GM12878 (cell line): ENCODE measurements at regions not wholly inside any gene's neighbourhood (a gene's known extent, or its start where the extent isn't known, plus 50 kb on each side); places are given as distances from the start of the nearest gene placed in this dataset.

Source experiments
- ATAC-seq: fragments of 200-7000 bp; cut with Tn5 transposase; 3 replicates; pipeline ENCODE4 v1.9.1; 2020; ENCODE audit warnings: mild to moderate bottlenecking, moderate library complexity
- BruUV-seq: library from RNA; stranded (reverse); fragments of 400-500 nt; replicated peaks from 2 replicates; lab custom pipeline; 2021; lab: Mats Ljungman, UMichigan
- CTCF ChIA-PET: fragments of 300-600 bp; sonication (Branson Sonifier 250); formaldehyde crosslinking; extraction: SDS; loops from one replicate; lab custom pipeline; 2021; ENCODE audit warnings: inconsistent platforms; lab: Yijun Ruan, JAX
- POLR2A ChIA-PET: fragments of 350-600 bp; formaldehyde crosslinking; extraction: SDS; loops from one replicate; lab custom pipeline; 2021; ENCODE audit warnings: inconsistent platforms; lab: Charles Lee
- RAD21 ChIA-PET: fragments of 300-600 bp; sonication (Branson Sonifier 250); formaldehyde crosslinking; loops from one replicate; lab custom pipeline; 2023; ENCODE audit warnings: antibody characterized with exemption; ENCODE audit not compliant: unreplicated experiment; lab: Charles Lee
- SMC1A ChIA-PET: fragments of 300-600 bp; sonication (Branson Sonifier 250); formaldehyde crosslinking; loops from one replicate; lab custom pipeline; 2023; ENCODE audit not compliant: unreplicated experiment, uncharacterized antibody; lab: Charles Lee
- DNase-seq: peaks from one replicate; pipeline ENCODE4 v3.0.0-alpha.2; 2011; ENCODE audit warnings: low read depth, low spot score
- FAIRE-seq: peaks from 3 replicates; lab custom pipeline; 2011; peaks lifted over from hg19 to GRCh38; lab: Jason Lieb, UNC
- H2AFZ ChIP-seq: 2 replicates; pipeline ENCODE4 v1.6.0; 2011; ENCODE audit warnings: low read depth, low read length, control low read depth; ENCODE audit not compliant: control insufficient read depth
- H3K27ac ChIP-seq: 2 replicates; pipeline ENCODE4 v1.5.1; 2011; ENCODE audit warnings: control low read depth; ENCODE audit not compliant: control insufficient read depth, insufficient read depth
- H3K27me3 ChIP-seq, 2 experiments: replicated peaks in 1 of 2; 2 replicates each; pipeline versions ENCODE4 v1.6.0 to v1.6.1; 2011; ENCODE audit warnings: low read length in 1 of 2; ENCODE audit not compliant: control insufficient read depth in 2 of 2, insufficient read depth in 2 of 2
- H3K36me3 ChIP-seq, 2 experiments: 2 replicates each; pipeline ENCODE4 v1.5.1; 2011; ENCODE audit warnings: low read length in 1 of 2; ENCODE audit not compliant: control insufficient read depth in 2 of 2, insufficient read depth in 2 of 2
- H3K4me1 ChIP-seq: 2 replicates; pipeline ENCODE4 v1.6.1; 2011; ENCODE audit warnings: mild to moderate bottlenecking, low read length, moderate library complexity, mixed read lengths; ENCODE audit not compliant: control insufficient read depth, insufficient read depth
- H3K4me2 ChIP-seq: 2 replicates; pipeline ENCODE4 v1.6.0; 2011; ENCODE audit warnings: control low read depth; ENCODE audit not compliant: control insufficient read depth, insufficient read depth
- H3K4me3 ChIP-seq: fragments of 200-600 bp; sonication (generic); 2 replicates; pipeline ENCODE4 v1.5.1; 2016
- H3K79me2 ChIP-seq: 2 replicates; pipeline ENCODE4 v1.6.0; 2011; ENCODE audit warnings: low read length; ENCODE audit not compliant: control insufficient read depth, insufficient read depth
- H3K9ac ChIP-seq: 2 replicates; pipeline ENCODE4 v1.8.0; 2011; ENCODE audit warnings: low read length, control low read depth, mixed read lengths; ENCODE audit not compliant: control insufficient read depth, insufficient read depth
- H3K9me3 ChIP-seq: replicated peaks from 3 replicates; pipeline ENCODE4 v1.5.1; 2011; ENCODE audit warnings: mild to moderate bottlenecking, low read length; ENCODE audit not compliant: control insufficient read depth, insufficient read depth
- H4K20me1 ChIP-seq: 2 replicates; pipeline ENCODE4 v1.6.0; 2011; ENCODE audit not compliant: control insufficient read depth, insufficient read depth
- ATF7 ChIP-seq: fragments of 450-650 bp; IDR thresholded peaks from 2 replicates; pipeline ENCODE4 v1.6.1; 2016; ENCODE audit warnings: low read depth, mild to moderate bottlenecking
- CHD2 ChIP-seq: IDR thresholded peaks from 2 replicates; pipeline ENCODE4 v1.6.1; 2011; ENCODE audit warnings: low read depth, low read length, improper control_type of control experiment, borderline replicate concordance
- CREB1 ChIP-seq: IDR thresholded peaks from 2 replicates; pipeline ENCODE4 v1.6.1; 2012; ENCODE audit warnings: low read depth, mild to moderate bottlenecking, inconsistent platforms
- ESRRA ChIP-seq: IDR thresholded peaks from 2 replicates; pipeline ENCODE4 v1.6.1; 2012; ENCODE audit warnings: mild to moderate bottlenecking, low read length, improper control_type of control experiment
- GABPA ChIP-seq: IDR thresholded peaks from 2 replicates; pipeline ENCODE4 v1.6.1; 2014; ENCODE audit warnings: antibody characterized with exemption, low read depth, mild to moderate bottlenecking, inconsistent platforms
- JUNB ChIP-seq: IDR thresholded peaks from 2 replicates; pipeline ENCODE4 v1.6.1; 2016; ENCODE audit warnings: antibody characterized with exemption, mild to moderate bottlenecking
- PML ChIP-seq: IDR thresholded peaks from 2 replicates; pipeline ENCODE4 v1.6.1; 2012; ENCODE audit warnings: low read length, inconsistent platforms
- RB1 ChIP-seq: fragments of 450-650 bp; formaldehyde crosslinking; IDR thresholded peaks from 2 replicates; pipeline ENCODE4 v1.6.1; 2017; ENCODE audit warnings: mild to moderate bottlenecking, borderline replicate concordance
- RELA ChIP-seq: fragments of 450-650 bp; IDR thresholded peaks from 2 replicates; pipeline ENCODE4 v1.8.0; 2014; ENCODE audit warnings: borderline replicate concordance; ENCODE audit not compliant: partially characterized antibody
- ZNF207 ChIP-seq: fragments of 450-650 bp; IDR thresholded peaks from 2 replicates; pipeline ENCODE4 v1.6.1; 2014; ENCODE audit warnings: antibody characterized with exemption, mild to moderate bottlenecking, borderline replicate concordance
- WGBS: methylation state at CpG from one replicate; pipeline ENCODE4 v1.1.6; 2016; ENCODE audit warnings: low lambda C conversion rate; ENCODE audit not compliant: insufficient replicate concordance, insufficient coverage; ENCODE audit errors: missing lambda C conversion rate; 5-methylcytosine and 5-hydroxymethylcytosine counted together
- in situ Hi-C: fragments of 300-500 bp; cut with MboI; formaldehyde crosslinking; loops from 9 replicates; pipeline ENCODE4 v1.14.3; 2018; ENCODE audit warnings: mixed read lengths
- intact Hi-C: fragments of 100-400 bp; cut with micrococcal nuclease; formaldehyde crosslinking; loops from one replicate; pipeline ENCODE4 v1.14.2; 2022; ENCODE audit not compliant: unreplicated experiment
- TF ChIP-seq, protein P1 (sequence below), 3 experiments: IDR thresholded peaks in 2 of 3; conservative IDR thresholded peaks in 1 of 3; 2 replicates each; pipeline ENCODE4 v1.5.1; 2011; ENCODE audit warnings: low read depth in 3 of 3, low read length in 3 of 3, mild to moderate bottlenecking in 3 of 3, control low read depth in 2 of 3, moderate library complexity in 2 of 3, inconsistent platforms in 1 of 3, mixed read lengths in 1 of 3; ENCODE audit not compliant: control insufficient read depth in 2 of 3, insufficient read depth in 1 of 3; ENCODE audit errors: extremely low read depth in 1 of 3
- TF ChIP-seq, protein P2 (sequence below): fragments of 450-650 bp; IDR thresholded peaks from 2 replicates; pipeline ENCODE4 v1.6.1; 2017; ENCODE audit warnings: mild to moderate bottlenecking, moderate library complexity
- TF ChIP-seq, protein P3 (sequence below): IDR thresholded peaks from 2 replicates; pipeline ENCODE4 v1.6.1; 2011; ENCODE audit warnings: low read depth, mild to moderate bottlenecking, low read length, moderate library complexity, borderline replicate concordance; ENCODE audit errors: extremely low read depth
- TF ChIP-seq, protein P4 (sequence below): fragments of 450-650 bp; IDR thresholded peaks from 2 replicates; pipeline ENCODE4 v1.6.1; 2017; ENCODE audit warnings: borderline replicate concordance

DNA sequence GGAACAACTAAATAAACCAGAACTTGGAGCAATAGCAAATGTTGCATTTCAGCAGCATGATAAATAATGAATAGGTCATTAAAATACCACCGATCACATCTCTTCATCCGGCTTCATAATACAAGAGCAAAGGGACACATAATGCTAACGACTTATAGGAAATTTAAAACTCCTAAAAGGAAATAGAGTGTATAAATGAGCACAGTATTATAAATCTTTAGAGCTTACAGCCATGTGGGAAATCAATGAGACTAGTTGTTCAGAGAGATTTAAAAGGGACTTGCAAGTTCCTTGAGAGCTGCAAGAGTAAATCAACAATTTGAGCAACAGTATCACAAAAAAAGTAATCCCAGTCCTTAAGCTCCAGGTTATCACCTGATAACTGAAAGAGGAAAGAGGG is 677.0 kb downstream of the PLOD2 start:
- no peak for ATAC-seq

DNA sequence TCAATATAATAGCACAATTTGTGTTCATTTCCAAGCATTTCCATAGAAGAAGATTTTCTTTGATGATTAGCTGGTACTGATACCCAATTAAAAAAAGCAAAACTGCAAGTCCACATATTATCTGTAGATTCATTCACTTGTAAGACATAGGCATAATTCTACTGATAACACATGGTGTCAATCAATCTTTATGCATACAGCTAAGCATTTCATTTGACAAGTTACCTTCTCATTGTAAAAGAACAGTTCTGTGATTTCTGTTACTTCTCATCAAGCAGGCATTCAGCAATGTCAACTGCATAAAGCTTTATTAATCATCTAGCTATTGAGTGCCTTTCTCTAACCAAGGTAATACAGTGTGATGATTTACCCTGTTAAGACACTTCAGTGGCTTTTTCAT is 672.0 kb downstream of the PLOD2 start:
- FAIRE-seq (no peak), DNase-seq (no peak), ATAC-seq (no peak)
- Histone ChIP-seq H3K27me3 (no peaks in the 10 kb centered on the region), H3K9me3 (no peaks in the 10 kb centered on the region), H3K4me2 (no peak overlapping the region), H3K27ac (no peak overlapping the region), H3K4me3 (no peak overlapping the region), H2AFZ (no peak overlapping the region), H3K4me1 (no peaks in the 10 kb centered on the region), H3K36me3 (no peaks in the 10 kb centered on the region), H4K20me1 (no peaks in the 10 kb centered on the region), H3K79me2 (no peaks in the 10 kb centered on the region), H3K9ac (no peak overlapping the region)
- in situ Hi-C loops (no loop called here), intact Hi-C loops (no loop called here)
- RAD21 ChIA-PET = no interaction called here
- CTCF ChIA-PET = no interaction called here
- SMC1A ChIA-PET = interaction anchor here (0.8 to 1.0 kb wide), 2 partner anchors 45 to 58 kb away, joined by 3 read pairs; no protein-coding TSS in a partner anchor
- POLR2A ChIA-PET = no interaction called here
- BruUV-seq = no TSS peak
- no peak for TF ChIP-seq ZNF207
- no peak for TF ChIP-seq RB1
- no peak for TF ChIP-seq CHD2
- TF ChIP-seq, protein P1, sequence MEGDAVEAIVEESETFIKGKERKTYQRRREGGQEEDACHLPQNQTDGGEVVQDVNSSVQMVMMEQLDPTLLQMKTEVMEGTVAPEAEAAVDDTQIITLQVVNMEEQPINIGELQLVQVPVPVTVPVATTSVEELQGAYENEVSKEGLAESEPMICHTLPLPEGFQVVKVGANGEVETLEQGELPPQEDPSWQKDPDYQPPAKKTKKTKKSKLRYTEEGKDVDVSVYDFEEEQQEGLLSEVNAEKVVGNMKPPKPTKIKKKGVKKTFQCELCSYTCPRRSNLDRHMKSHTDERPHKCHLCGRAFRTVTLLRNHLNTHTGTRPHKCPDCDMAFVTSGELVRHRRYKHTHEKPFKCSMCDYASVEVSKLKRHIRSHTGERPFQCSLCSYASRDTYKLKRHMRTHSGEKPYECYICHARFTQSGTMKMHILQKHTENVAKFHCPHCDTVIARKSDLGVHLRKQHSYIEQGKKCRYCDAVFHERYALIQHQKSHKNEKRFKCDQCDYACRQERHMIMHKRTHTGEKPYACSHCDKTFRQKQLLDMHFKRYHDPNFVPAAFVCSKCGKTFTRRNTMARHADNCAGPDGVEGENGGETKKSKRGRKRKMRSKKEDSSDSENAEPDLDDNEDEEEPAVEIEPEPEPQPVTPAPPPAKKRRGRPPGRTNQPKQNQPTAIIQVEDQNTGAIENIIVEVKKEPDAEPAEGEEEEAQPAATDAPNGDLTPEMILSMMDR (IDR thresholded peaks at IDR 0.05 in 2 of 3, conservative IDR thresholded peaks at IDR 0.05 in 1 of 3; ENCODE audit: control insufficient read depth in 2 of 3, extremely low read depth in 1 of 3, insufficient read depth in 1 of 3, low read depth in 3 of 3, low read length in 3 of 3) = no peak
- TF ChIP-seq, protein P2, sequence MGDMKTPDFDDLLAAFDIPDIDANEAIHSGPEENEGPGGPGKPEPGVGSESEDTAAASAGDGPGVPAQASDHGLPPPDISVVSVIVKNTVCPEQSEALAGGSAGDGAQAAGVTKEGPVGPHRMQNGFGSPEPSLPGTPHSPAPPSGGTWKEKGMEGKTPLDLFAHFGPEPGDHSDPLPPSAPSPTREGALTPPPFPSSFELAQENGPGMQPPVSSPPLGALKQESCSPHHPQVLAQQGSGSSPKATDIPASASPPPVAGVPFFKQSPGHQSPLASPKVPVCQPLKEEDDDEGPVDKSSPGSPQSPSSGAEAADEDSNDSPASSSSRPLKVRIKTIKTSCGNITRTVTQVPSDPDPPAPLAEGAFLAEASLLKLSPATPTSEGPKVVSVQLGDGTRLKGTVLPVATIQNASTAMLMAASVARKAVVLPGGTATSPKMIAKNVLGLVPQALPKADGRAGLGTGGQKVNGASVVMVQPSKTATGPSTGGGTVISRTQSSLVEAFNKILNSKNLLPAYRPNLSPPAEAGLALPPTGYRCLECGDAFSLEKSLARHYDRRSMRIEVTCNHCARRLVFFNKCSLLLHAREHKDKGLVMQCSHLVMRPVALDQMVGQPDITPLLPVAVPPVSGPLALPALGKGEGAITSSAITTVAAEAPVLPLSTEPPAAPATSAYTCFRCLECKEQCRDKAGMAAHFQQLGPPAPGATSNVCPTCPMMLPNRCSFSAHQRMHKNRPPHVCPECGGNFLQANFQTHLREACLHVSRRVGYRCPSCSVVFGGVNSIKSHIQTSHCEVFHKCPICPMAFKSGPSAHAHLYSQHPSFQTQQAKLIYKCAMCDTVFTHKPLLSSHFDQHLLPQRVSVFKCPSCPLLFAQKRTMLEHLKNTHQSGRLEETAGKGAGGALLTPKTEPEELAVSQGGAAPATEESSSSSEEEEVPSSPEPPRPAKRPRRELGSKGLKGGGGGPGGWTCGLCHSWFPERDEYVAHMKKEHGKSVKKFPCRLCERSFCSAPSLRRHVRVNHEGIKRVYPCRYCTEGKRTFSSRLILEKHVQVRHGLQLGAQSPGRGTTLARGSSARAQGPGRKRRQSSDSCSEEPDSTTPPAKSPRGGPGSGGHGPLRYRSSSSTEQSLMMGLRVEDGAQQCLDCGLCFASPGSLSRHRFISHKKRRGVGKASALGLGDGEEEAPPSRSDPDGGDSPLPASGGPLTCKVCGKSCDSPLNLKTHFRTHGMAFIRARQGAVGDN = no peak

More for the DNA sequence above, 677.0 kb downstream of the PLOD2 start:
- H3K9ac ChIP-seq = no peak overlapping the region
- in situ Hi-C loops = no loop called here
- no peaks in the 10 kb centered on the region for H3K79me2 ChIP-seq
- DNase-seq = no peak
- ChIA-PET POLR2A (no interaction called here), RAD21 (interaction anchor here (0.9 kb wide), 1 partner anchor 15 kb away, joined by 3 read pairs; no protein-coding TSS in a partner anchor), SMC1A (no interaction called here), CTCF (no interaction called here)
- no peaks in the 10 kb centered on the region for H4K20me1 ChIP-seq
- TF ChIP-seq, protein P3, sequence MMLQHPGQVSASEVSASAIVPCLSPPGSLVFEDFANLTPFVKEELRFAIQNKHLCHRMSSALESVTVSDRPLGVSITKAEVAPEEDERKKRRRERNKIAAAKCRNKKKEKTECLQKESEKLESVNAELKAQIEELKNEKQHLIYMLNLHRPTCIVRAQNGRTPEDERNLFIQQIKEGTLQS = no peak
- no peak for TF ChIP-seq ESRRA
- no peak for TF ChIP-seq PML
- TF ChIP-seq JUNB = no peak
- TF ChIP-seq, protein P4, sequence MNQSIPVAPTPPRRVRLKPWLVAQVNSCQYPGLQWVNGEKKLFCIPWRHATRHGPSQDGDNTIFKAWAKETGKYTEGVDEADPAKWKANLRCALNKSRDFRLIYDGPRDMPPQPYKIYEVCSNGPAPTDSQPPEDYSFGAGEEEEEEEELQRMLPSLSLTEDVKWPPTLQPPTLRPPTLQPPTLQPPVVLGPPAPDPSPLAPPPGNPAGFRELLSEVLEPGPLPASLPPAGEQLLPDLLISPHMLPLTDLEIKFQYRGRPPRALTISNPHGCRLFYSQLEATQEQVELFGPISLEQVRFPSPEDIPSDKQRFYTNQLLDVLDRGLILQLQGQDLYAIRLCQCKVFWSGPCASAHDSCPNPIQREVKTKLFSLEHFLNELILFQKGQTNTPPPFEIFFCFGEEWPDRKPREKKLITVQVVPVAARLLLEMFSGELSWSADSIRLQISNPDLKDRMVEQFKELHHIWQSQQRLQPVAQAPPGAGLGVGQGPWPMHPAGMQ = no peak
- no peak for TF ChIP-seq GABPA
- no peak for TF ChIP-seq CREB1
- no peak for TF ChIP-seq ATF7
- no peak for TF ChIP-seq RELA
- no peaks in the 10 kb centered on the region for H3K4me1 ChIP-seq
- WGBS = 51% methylated on average over 3 of the region's 3 CpGs
- H3K9me3 ChIP-seq = no peaks in the 10 kb centered on the region
- H3K4me3 ChIP-seq = no peak overlapping the region
- intact Hi-C loops = no loop called here
- FAIRE-seq = no peak
- no peaks in the 10 kb centered on the region for H3K27me3 ChIP-seq
- no peaks in the 10 kb centered on the region for H3K36me3 ChIP-seq
- H3K27ac ChIP-seq = no peak overlapping the region
- no peak overlapping the region for H3K4me2 ChIP-seq
- no TSS peak for BruUV-seq
- H2AFZ ChIP-seq = no peak overlapping the region
